ENCODE measurements at regions not wholly inside any gene's neighbourhood (a gene's known extent, or its start where the extent isn't known, plus 50 kb on each side); places are given as distances from the start of the nearest gene placed in this dataset.

DNA sequence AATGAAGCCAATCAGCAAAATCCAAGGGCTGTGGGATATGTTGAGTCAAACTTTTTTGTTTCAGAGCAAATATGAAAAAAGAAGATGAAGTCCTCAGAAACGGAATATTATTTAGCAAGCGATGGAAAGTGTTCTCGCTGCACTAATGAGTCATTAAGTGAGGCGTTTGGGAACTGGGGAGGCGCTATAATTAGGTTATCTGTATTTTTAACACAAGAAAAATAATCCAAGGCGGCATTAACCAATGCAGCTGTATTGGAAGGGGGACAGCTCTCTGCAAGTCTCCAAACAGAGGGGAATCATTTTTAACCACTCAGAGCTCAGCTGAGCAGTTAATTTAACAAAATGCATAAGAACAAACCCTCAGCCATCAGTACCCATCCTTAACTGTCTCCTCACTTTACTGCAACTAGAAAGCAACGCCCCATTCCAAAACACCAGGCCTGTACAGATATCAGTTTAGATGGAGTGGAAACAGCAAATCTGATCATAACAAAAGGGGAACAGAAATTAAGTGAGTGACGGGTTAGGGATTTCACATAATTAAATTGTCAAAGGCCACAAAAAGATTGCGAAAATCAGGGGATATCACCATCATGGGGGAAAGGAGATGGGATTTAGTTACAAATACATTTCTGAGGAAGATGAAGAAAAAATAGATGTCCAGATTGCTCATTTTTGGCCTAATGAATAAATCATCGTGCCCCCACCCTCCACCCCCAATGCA is 211.0 kb upstream of the TOX3 start:
- TF ChIP-seq EGR1 (IDR thresholded peaks at IDR 0.05) (no peak), RAD21 (IDR thresholded peaks at IDR 0.05; ENCODE audit: low read depth) (no peak), YY1 (IDR thresholded peaks at IDR 0.05; ENCODE audit: low read depth) (no peak), TAF1 (IDR thresholded peaks at IDR 0.05; ENCODE audit: low read depth) (no peak), FOXM1 (IDR thresholded peaks at IDR 0.05; ENCODE audit: borderline replicate concordance, low read depth) (no peak), CEBPB (IDR thresholded peaks at IDR 0.05) (no peak), EP300 (IDR thresholded peaks at IDR 0.05; ENCODE audit: borderline replicate concordance) (no peak), NFIC (IDR thresholded peaks at IDR 0.05) (no peak), TEAD4 (IDR thresholded peaks at IDR 0.05) (no peak), CREB1 (IDR thresholded peaks at IDR 0.05; ENCODE audit: low read depth) (no peak), TCF12 (IDR thresholded peaks at IDR 0.05; ENCODE audit: low read depth) (no peak), ZBTB7A (IDR thresholded peaks at IDR 0.05; ENCODE audit: low read depth) (no peak)
- TF ChIP-seq, protein P1, sequence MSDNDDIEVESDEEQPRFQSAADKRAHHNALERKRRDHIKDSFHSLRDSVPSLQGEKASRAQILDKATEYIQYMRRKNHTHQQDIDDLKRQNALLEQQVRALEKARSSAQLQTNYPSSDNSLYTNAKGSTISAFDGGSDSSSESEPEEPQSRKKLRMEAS (IDR thresholded peaks at IDR 0.05) = no peak
- TF ChIP-seq, protein P2, sequence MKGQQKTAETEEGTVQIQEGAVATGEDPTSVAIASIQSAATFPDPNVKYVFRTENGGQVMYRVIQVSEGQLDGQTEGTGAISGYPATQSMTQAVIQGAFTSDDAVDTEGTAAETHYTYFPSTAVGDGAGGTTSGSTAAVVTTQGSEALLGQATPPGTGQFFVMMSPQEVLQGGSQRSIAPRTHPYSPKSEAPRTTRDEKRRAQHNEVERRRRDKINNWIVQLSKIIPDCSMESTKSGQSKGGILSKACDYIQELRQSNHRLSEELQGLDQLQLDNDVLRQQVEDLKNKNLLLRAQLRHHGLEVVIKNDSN (IDR thresholded peaks at IDR 0.05) = no peak
- TF ChIP-seq, protein P3, sequence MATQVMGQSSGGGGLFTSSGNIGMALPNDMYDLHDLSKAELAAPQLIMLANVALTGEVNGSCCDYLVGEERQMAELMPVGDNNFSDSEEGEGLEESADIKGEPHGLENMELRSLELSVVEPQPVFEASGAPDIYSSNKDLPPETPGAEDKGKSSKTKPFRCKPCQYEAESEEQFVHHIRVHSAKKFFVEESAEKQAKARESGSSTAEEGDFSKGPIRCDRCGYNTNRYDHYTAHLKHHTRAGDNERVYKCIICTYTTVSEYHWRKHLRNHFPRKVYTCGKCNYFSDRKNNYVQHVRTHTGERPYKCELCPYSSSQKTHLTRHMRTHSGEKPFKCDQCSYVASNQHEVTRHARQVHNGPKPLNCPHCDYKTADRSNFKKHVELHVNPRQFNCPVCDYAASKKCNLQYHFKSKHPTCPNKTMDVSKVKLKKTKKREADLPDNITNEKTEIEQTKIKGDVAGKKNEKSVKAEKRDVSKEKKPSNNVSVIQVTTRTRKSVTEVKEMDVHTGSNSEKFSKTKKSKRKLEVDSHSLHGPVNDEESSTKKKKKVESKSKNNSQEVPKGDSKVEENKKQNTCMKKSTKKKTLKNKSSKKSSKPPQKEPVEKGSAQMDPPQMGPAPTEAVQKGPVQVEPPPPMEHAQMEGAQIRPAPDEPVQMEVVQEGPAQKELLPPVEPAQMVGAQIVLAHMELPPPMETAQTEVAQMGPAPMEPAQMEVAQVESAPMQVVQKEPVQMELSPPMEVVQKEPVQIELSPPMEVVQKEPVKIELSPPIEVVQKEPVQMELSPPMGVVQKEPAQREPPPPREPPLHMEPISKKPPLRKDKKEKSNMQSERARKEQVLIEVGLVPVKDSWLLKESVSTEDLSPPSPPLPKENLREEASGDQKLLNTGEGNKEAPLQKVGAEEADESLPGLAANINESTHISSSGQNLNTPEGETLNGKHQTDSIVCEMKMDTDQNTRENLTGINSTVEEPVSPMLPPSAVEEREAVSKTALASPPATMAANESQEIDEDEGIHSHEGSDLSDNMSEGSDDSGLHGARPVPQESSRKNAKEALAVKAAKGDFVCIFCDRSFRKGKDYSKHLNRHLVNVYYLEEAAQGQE (IDR thresholded peaks at IDR 0.05; ENCODE audit: low read depth) = no peak

DNA sequence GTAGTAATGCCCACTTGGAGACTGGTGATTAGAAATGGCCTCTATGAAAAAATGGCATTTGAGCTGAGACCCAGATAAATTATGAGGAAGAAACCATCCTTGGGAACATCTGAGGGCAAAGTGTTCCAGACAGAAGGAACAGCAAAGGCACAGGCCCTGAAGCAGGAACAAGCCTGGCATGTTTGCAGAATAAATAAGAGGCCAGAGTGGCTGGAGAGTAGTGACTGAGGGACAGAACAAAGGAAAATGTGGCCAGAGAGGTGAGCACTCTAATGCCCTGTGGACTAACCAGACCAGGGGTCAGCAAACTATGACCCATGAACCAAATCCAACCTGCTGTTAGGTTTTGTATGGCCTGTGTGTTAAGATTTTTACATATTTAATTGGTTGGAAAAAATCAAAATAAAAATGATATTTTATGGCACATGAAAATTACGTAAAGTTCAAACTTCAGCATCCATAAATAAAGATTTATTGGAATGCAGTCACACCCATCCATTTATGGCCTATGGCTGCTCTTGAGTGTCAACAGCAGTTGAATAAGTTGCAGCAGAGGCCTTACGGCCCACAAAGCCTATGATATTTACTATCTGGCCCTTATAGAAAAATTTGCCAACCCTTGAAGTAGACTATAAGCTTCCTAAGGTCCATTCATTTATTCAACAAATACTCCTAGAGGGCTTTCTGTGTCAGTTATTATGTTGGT is 210.0 kb upstream of the TOX3 start:
- no peak for TF ChIP-seq TCF12 (IDR thresholded peaks at IDR 0.05; ENCODE audit: low read depth)
- TF ChIP-seq EP300 (IDR thresholded peaks at IDR 0.05; ENCODE audit: borderline replicate concordance) = no peak
- no peak for TF ChIP-seq TEAD4 (IDR thresholded peaks at IDR 0.05)
- TF ChIP-seq, protein P3 (IDR thresholded peaks at IDR 0.05; ENCODE audit: low read depth) = no peak

DNA sequence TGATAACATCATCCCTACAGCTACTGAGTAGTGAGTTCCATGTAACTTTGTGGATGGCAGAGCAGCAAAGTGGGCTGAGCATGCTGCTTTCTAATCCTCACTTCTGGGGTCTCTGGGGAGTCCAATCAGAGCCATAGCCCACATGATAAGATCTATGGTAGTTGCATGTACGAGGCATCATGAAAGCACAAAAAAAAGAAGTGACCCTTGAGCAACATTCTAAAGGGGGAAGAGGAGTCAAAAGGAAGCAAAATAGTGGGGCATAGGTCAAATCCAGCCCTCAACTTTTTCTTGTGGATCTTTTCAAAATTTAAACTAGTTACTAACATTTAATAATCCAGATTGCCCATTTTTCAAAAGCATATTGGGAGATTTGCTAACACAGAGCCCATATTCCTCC is 208.5 kb upstream of the TOX3 start:
- no peak for TF ChIP-seq RAD21 (IDR thresholded peaks at IDR 0.05; ENCODE audit: low read depth)
- TF ChIP-seq ZBTB7A (IDR thresholded peaks at IDR 0.05; ENCODE audit: low read depth) = no peak

DNA sequence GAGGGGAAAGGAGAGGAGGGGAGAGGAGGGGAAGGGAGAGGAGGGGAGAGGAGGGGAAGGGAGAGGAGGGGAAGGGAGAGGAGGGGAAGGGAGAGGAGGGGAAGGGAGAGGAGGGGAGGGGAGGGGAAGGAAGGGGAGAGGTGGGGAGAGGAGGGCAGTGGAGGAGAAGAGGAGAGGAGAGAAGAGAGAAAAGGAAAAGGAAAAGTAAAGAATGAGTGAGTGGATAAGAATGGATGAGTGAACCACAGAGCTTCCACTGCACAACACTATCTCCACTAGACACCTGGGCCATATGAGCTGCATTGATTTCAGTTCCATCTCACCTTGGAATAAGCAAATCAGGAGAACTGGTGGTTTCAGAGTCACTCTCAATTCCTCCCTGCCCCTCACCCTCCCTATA is 204.1 kb upstream of the TOX3 start:
- TF ChIP-seq TAF1 (IDR thresholded peaks at IDR 0.05; ENCODE audit: low read depth) (no peak), NFIC (IDR thresholded peaks at IDR 0.05) (no peak), FOXM1 (IDR thresholded peaks at IDR 0.05; ENCODE audit: borderline replicate concordance, low read depth) (no peak), ZBTB7A (IDR thresholded peaks at IDR 0.05; ENCODE audit: low read depth) (no peak), CREB1 (IDR thresholded peaks at IDR 0.05; ENCODE audit: low read depth) (no peak)

DNA sequence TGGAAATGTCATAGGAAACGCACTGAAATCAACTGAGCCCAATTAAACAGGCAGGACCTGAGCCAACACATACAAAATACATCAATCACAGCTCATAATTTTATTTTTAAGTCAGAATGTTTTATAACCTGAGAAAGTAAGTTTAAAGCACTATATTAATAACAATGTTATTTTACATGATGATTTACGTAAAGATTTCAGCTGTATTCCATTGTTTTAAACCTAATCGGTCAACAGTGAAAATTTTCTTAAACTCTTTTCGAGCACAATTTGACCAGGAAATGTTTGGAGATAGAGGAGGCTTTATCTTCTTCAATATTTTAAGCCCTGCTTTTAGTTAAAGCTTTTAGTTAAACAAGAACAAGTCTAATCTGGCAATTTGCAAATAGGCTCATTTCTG is 201.8 kb upstream of the TOX3 start:
- no peak for TF ChIP-seq TEAD4 (IDR thresholded peaks at IDR 0.05)
- no peak for TF ChIP-seq YY1 (IDR thresholded peaks at IDR 0.05; ENCODE audit: low read depth)
- TF ChIP-seq ZBTB7A (IDR thresholded peaks at IDR 0.05; ENCODE audit: low read depth) = no peak
- no peak for TF ChIP-seq TAF1 (IDR thresholded peaks at IDR 0.05; ENCODE audit: low read depth)
- no peak for TF ChIP-seq EGR1 (IDR thresholded peaks at IDR 0.05)
- no peak for TF ChIP-seq EP300 (IDR thresholded peaks at IDR 0.05; ENCODE audit: borderline replicate concordance)
- no peak for TF ChIP-seq CREB1 (IDR thresholded peaks at IDR 0.05; ENCODE audit: low read depth)
- TF ChIP-seq NFIC (IDR thresholded peaks at IDR 0.05) = no peak

DNA sequence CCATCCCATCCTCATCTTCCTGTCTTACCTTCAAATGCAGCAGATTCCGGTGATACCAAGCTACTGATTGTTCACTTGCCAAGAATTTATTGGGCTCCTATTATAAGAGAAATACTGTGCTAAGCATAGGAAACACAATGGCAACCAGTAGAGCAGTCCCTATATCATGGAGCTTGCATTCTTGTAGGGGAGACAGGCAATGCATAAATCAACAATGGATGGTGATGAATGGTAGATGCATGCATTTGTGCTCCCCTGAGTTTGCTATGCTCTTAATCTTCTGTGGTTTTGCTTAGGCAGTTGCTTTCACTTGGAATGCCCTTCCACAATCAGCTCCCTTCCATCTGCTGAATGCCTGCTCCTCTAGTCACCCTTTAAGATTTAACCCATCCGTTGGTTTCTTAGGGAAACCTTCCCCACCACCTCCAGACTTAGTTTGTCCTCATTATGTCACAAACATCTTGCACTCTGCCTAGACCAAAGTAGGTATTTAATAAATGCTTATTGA is 200.2 kb upstream of the TOX3 start:
- TF ChIP-seq EGR1 (IDR thresholded peaks at IDR 0.05) = no peak
- TF ChIP-seq, protein P2 (IDR thresholded peaks at IDR 0.05) = no peak
- TF ChIP-seq CEBPB (IDR thresholded peaks at IDR 0.05) = no peak

Measured in Ishikawa (cell line).